ENCODE measurements at regions not wholly inside any gene's neighbourhood (a gene's known extent, or its start where the extent isn't known, plus 50 kb on each side); places are given as distances from the start of the nearest gene placed in this dataset.
"Not testable (repeated sequence)": the region's sequence is repeated elsewhere in the genome, so short reads cannot be mapped to it uniquely, and the experiment has no call there.

DNA sequence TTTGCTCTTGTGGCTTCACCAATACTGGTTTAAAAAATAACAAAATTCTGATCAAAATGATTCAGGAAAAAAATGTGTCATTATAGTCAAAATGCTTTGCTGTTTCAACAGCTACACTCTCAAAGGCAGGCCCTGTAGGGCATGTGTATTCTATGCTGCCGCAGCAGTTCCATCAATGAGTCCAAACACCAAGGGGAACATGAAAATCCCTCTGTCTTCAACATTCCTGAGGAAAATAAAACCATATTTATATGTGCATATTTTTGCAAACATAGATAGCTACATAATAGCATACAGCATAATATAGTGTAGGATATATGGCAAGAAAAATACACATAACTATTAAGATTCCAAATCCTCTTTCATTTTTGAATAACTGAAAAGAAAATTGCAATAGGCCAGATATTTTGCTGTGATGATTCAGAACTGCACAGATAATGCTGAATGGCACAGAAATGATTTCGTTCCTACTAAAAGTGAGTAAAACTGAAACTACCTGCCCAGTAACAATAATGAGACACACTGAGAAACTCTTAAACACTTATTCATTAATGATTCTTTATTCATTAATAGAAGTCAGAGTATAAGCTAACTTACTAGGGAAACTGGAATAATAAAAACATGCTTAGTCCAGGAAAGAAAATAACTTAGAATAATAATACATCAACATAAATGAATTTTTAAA, 343.8 kb downstream of the SUCLG1 start:
- no CpG with 5 or more reads among the region's 2 CpGs for WGBS (ENCODE audit: extremely low coverage, insufficient coverage, low lambda C conversion rate)
- no peak overlapping the region for H3K4ac ChIP-seq (ENCODE audit: low read depth, low read length)
- no peak overlapping the region for H3K23ac ChIP-seq (ENCODE audit: low read length)
- H2BK5ac ChIP-seq (ENCODE audit: low read length): no peak overlapping the region
- H2BK15ac ChIP-seq (replicated peaks; ENCODE audit: low read depth): no peak overlapping the region
- H3K18ac ChIP-seq (ENCODE audit: low read length): no peak overlapping the region
- H3K27me3 ChIP-seq (ENCODE audit: insufficient read depth, low read length, poor library complexity): no peaks in the 10 kb centered on the region
- no peak overlapping the region for H2BK120ac ChIP-seq (ENCODE audit: low read depth, low read length)
- H4K5ac ChIP-seq (ENCODE audit: low read length): no peak overlapping the region
- H3K9ac ChIP-seq (ENCODE audit: low read length): no peak overlapping the region
- H2AK5ac ChIP-seq (ENCODE audit: low read length): no peak overlapping the region
- no peak overlapping the region for H3K27ac ChIP-seq (ENCODE audit: low read depth, low read length)
- no peak for DNase-seq
- no peaks in the 10 kb centered on the region for H3K36me3 ChIP-seq (ENCODE audit: control insufficient read depth, insufficient read depth, low read length)
- no peaks in the 10 kb centered on the region for H3K79me1 ChIP-seq (ENCODE audit: low read length)
- no peak overlapping the region for H3K56ac ChIP-seq (ENCODE audit: low read length)
- H3K79me2 ChIP-seq (ENCODE audit: control insufficient read depth, insufficient read depth, low read length): no peaks in the 10 kb centered on the region
- no peak overlapping the region for H4K8ac ChIP-seq (ENCODE audit: low read depth, low read length)
- H3K4me1 ChIP-seq (ENCODE audit: control insufficient read depth, low read depth, low read length): no peaks in the 10 kb centered on the region
- H3K4me3 ChIP-seq (ENCODE audit: low read length): no peak overlapping the region
- H3K4me2 ChIP-seq (ENCODE audit: low read length): no peak overlapping the region

DNA sequence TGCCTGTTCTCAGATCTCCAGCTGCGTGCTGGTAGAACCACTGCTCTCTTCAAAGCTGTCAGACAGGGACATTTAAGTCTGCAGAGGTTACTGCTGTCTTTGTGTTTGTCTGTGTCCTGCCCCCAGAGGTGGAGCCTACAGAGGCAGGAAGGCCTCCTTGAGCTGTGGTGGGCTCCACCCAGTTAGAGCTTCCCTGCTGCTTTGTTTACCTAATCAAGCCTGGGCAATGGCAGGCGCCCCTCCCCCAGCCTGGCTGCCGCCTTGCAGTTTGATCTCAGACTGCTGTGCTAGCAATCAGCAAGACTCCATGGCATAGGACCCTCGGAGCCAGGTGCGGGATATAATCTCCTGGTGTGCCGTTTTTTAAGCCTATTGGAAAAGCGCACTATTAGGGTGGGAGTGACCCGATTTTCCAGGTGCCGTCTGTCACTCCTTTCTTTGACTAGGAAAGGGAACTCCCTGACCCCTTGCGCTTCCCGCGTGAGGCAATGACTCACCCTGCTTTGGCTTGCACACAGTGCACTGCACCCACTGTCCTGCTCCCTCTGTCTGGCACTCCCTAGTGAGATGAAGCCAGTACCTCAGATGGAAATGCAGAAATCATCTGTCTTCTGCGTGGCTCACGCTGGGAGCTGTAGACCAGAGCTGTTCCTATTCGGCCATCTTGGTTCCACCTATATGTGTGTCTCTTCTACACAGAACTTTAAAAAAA, 355.1 kb downstream of the SUCLG1 start:
- H3K79me2 ChIP-seq (ENCODE audit: control insufficient read depth, insufficient read depth, low read length); H2BK120ac ChIP-seq (ENCODE audit: low read depth, low read length); H3K23ac ChIP-seq (ENCODE audit: low read length); H3K79me1 ChIP-seq (ENCODE audit: low read length); H3K4me1 ChIP-seq (ENCODE audit: control insufficient read depth, low read depth, low read length); H3K18ac ChIP-seq (ENCODE audit: low read length); H3K4me3 ChIP-seq (ENCODE audit: low read length); H2AK5ac ChIP-seq (ENCODE audit: low read length); DNase-seq; H3K4me2 ChIP-seq (ENCODE audit: low read length); H3K9ac ChIP-seq (ENCODE audit: low read length); H4K5ac ChIP-seq (ENCODE audit: low read length); H4K8ac ChIP-seq (ENCODE audit: low read depth, low read length); H3K36me3 ChIP-seq (ENCODE audit: control insufficient read depth, insufficient read depth, low read length); H3K27me3 ChIP-seq (ENCODE audit: insufficient read depth, low read length, poor library complexity); H2BK5ac ChIP-seq (ENCODE audit: low read length); H2BK15ac ChIP-seq (replicated peaks; ENCODE audit: low read depth); H3K27ac ChIP-seq (ENCODE audit: low read depth, low read length); H3K4ac ChIP-seq (ENCODE audit: low read depth, low read length); H3K56ac ChIP-seq (ENCODE audit: low read length): not testable (repeated sequence)
- WGBS (ENCODE audit: extremely low coverage, insufficient coverage, low lambda C conversion rate): no CpG with 5 or more reads among the region's 15 CpGs

DNA sequence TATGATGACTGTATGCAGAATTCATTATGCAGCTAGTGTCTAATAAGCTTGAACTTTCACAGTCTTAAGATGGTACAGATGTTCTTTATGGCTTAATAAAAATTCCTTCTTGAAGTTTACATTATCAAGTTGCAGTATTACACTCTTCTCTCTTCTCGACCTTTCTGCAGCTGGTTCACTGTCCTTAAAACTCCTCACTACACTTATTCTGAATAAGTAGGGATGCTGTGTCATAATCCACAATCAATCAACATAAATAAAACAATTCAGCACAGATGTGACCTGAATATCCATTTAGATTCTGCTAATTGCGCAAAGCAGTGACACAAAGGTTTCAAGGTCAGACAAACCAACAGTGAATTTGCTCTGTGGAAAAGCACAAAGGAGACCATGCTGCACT, 356.8 kb downstream of the SUCLG1 start:
- Histone ChIP-seq H2BK120ac (ENCODE audit: low read depth, low read length) (no peak overlapping the region), H3K27me3 (ENCODE audit: insufficient read depth, low read length, poor library complexity) (no peaks in the 10 kb centered on the region), H3K4ac (ENCODE audit: low read depth, low read length) (no peak overlapping the region), H3K18ac (ENCODE audit: low read length) (no peak overlapping the region), H3K27ac (ENCODE audit: low read depth, low read length) (no peak overlapping the region), H3K79me1 (ENCODE audit: low read length) (no peaks in the 10 kb centered on the region), H4K5ac (ENCODE audit: low read length) (no peak overlapping the region), H3K36me3 (ENCODE audit: control insufficient read depth, insufficient read depth, low read length) (no peaks in the 10 kb centered on the region), H4K8ac (ENCODE audit: low read depth, low read length) (no peak overlapping the region), H3K4me2 (ENCODE audit: low read length) (no peak overlapping the region), H2AK5ac (ENCODE audit: low read length) (no peak overlapping the region), H2BK5ac (ENCODE audit: low read length) (no peak overlapping the region), H3K9ac (ENCODE audit: low read length) (no peak overlapping the region), H3K23ac (ENCODE audit: low read length) (no peak overlapping the region), H3K79me2 (ENCODE audit: control insufficient read depth, insufficient read depth, low read length) (no peaks in the 10 kb centered on the region), H2BK15ac (replicated peaks; ENCODE audit: low read depth) (no peak overlapping the region), H3K4me3 (ENCODE audit: low read length) (no peak overlapping the region), H3K56ac (ENCODE audit: low read length) (no peak overlapping the region), H3K4me1 (ENCODE audit: control insufficient read depth, low read depth, low read length) (no peaks in the 10 kb centered on the region)
- no peak for DNase-seq
- no CpG with 5 or more reads among the region's 2 CpGs for WGBS (ENCODE audit: extremely low coverage, insufficient coverage, low lambda C conversion rate)

DNA sequence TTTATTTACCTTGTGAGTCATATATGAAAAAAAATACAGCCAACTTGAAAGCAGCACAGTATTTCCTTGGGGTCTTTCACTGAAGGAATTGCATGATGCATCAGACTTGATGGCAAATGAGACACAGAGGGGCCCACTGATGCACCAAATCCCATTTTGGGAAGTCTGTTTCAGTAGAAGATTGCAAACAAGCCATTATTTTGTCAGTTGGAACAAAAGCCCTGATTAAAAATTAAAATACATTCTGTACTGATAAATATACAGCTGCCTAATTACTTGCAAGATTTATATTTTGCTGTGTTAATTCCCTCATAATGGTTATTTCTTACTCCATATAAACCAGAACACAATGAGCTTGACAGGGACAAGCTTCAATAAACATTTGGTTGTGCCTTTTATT, 370.4 kb downstream of the SUCLG1 start:
- Histone ChIP-seq H2BK120ac (ENCODE audit: low read depth, low read length) (no peak overlapping the region), H3K23ac (ENCODE audit: low read length) (no peak overlapping the region), H3K79me2 (ENCODE audit: control insufficient read depth, insufficient read depth, low read length) (no peaks in the 10 kb centered on the region), H3K9ac (ENCODE audit: low read length) (no peak overlapping the region), H2BK5ac (ENCODE audit: low read length) (no peak overlapping the region), H3K18ac (ENCODE audit: low read length) (no peak overlapping the region), H3K4me1 (ENCODE audit: control insufficient read depth, low read depth, low read length) (no peaks in the 10 kb centered on the region), H3K4me2 (ENCODE audit: low read length) (no peak overlapping the region), H2AK5ac (ENCODE audit: low read length) (no peak overlapping the region), H3K56ac (ENCODE audit: low read length) (no peak overlapping the region), H3K36me3 (ENCODE audit: control insufficient read depth, insufficient read depth, low read length) (no peaks in the 10 kb centered on the region), H3K4ac (ENCODE audit: low read depth, low read length) (no peak overlapping the region), H2BK15ac (replicated peaks; ENCODE audit: low read depth) (no peak overlapping the region), H4K8ac (ENCODE audit: low read depth, low read length) (no peak overlapping the region), H3K4me3 (ENCODE audit: low read length) (no peak overlapping the region), H3K79me1 (ENCODE audit: low read length) (no peaks in the 10 kb centered on the region), H3K27ac (ENCODE audit: low read depth, low read length) (no peak overlapping the region), H3K27me3 (ENCODE audit: insufficient read depth, low read length, poor library complexity) (no peaks in the 10 kb centered on the region), H4K5ac (ENCODE audit: low read length) (no peak overlapping the region)
- DNase-seq: no peak

DNA sequence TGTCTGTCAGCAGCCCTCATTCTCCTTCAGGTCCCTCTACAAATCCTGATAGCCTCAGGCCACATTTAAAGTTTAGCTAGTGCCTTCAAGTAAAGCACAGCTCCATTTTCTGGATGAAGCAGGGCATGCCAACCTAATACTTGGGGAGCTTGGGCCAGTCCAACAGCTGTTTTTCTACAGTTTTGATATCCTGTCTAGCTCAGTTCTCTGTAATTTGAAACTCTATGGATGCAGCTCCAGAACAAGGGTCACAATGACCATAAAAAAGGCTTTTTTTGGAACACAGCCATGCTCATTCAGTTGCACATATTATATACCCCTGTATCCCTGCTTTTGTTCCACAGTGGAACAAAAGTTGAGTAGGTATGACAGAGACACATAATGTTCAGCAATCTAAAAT, 373.5 kb downstream of the SUCLG1 start:
- no peaks in the 10 kb centered on the region for H3K27me3 ChIP-seq (ENCODE audit: insufficient read depth, low read length, poor library complexity)
- H3K23ac ChIP-seq (ENCODE audit: low read length): no peak overlapping the region
- H3K56ac ChIP-seq (ENCODE audit: low read length): no peak overlapping the region
- DNase-seq: no peak
- H4K5ac ChIP-seq (ENCODE audit: low read length): no peak overlapping the region
- H2BK5ac ChIP-seq (ENCODE audit: low read length): no peak overlapping the region
- no peak overlapping the region for H3K4ac ChIP-seq (ENCODE audit: low read depth, low read length)
- H3K4me2 ChIP-seq (ENCODE audit: low read length): no peak overlapping the region
- H3K18ac ChIP-seq (ENCODE audit: low read length): no peak overlapping the region
- no peak overlapping the region for H2BK120ac ChIP-seq (ENCODE audit: low read depth, low read length)
- no peaks in the 10 kb centered on the region for H3K79me1 ChIP-seq (ENCODE audit: low read length)
- H3K4me1 ChIP-seq (ENCODE audit: control insufficient read depth, low read depth, low read length): no peaks in the 10 kb centered on the region
- H2AK5ac ChIP-seq (ENCODE audit: low read length): no peak overlapping the region
- H3K4me3 ChIP-seq (ENCODE audit: low read length): no peak overlapping the region
- H4K8ac ChIP-seq (ENCODE audit: low read depth, low read length): no peak overlapping the region
- H3K36me3 ChIP-seq (ENCODE audit: control insufficient read depth, insufficient read depth, low read length): no peaks in the 10 kb centered on the region
- H3K27ac ChIP-seq (ENCODE audit: low read depth, low read length): no peak overlapping the region
- H2BK15ac ChIP-seq (replicated peaks; ENCODE audit: low read depth): no peak overlapping the region
- no peaks in the 10 kb centered on the region for H3K79me2 ChIP-seq (ENCODE audit: control insufficient read depth, insufficient read depth, low read length)
- no peak overlapping the region for H3K9ac ChIP-seq (ENCODE audit: low read length)

DNA sequence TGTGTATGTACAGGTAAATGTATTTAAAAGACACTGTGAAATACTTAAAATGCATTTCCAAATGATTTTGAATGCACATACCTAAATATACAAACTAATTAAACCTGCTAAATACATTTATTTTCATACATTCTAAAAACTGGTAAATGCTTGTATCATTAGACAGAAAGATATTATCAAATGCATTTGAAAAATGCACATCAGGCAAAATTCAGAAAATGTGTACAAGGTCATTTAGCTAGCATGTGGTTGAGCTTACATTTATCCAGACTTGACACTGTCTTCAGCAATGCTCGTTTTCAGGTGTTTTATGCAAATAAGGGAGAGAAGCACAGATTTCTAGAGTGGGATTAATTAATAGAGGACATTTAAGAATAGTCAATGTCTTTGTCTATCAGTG, 374.2 kb downstream of the SUCLG1 start:
- Histone ChIP-seq H3K4ac (ENCODE audit: low read depth, low read length) (no peak overlapping the region), H3K18ac (ENCODE audit: low read length) (no peak overlapping the region), H3K23ac (ENCODE audit: low read length) (no peak overlapping the region), H2BK5ac (ENCODE audit: low read length) (no peak overlapping the region), H3K4me3 (ENCODE audit: low read length) (no peak overlapping the region), H3K36me3 (ENCODE audit: control insufficient read depth, insufficient read depth, low read length) (no peaks in the 10 kb centered on the region), H4K5ac (ENCODE audit: low read length) (no peak overlapping the region), H4K8ac (ENCODE audit: low read depth, low read length) (no peak overlapping the region), H3K79me2 (ENCODE audit: control insufficient read depth, insufficient read depth, low read length) (no peaks in the 10 kb centered on the region), H2AK5ac (ENCODE audit: low read length) (no peak overlapping the region), H3K4me2 (ENCODE audit: low read length) (no peak overlapping the region), H3K4me1 (ENCODE audit: control insufficient read depth, low read depth, low read length) (no peaks in the 10 kb centered on the region), H2BK15ac (replicated peaks; ENCODE audit: low read depth) (no peak overlapping the region), H3K79me1 (ENCODE audit: low read length) (no peaks in the 10 kb centered on the region), H3K9ac (ENCODE audit: low read length) (no peak overlapping the region), H3K56ac (ENCODE audit: low read length) (no peak overlapping the region), H3K27ac (ENCODE audit: low read depth, low read length) (no peak overlapping the region), H3K27me3 (ENCODE audit: insufficient read depth, low read length, poor library complexity) (no peaks in the 10 kb centered on the region), H2BK120ac (ENCODE audit: low read depth, low read length) (no peak overlapping the region)
- no peak for DNase-seq
- WGBS (ENCODE audit: extremely low coverage, insufficient coverage, low lambda C conversion rate): no CpG with 5 or more reads among the region's 1 CpG

Measured in mesendoderm (in vitro differentiated cells).